Upper lobe of left lung (tissue), 6 donors: ENCODE measurements at regions not wholly inside any gene's neighbourhood (a gene's known extent, or its start where the extent isn't known, plus 50 kb on each side); places are given as distances from the start of the nearest gene placed in this dataset.

Experiments
- ATAC-seq, 2 donors: fragments of 200-7000 bp; cut with Tn5 transposase; one replicate each; pipeline ENCODE4 v1.9.1; 2022; ENCODE audit warnings: mild to moderate bottlenecking in 2 of 2, moderate library complexity in 2 of 2; ENCODE audit not compliant: low FRiP score in 2 of 2
- DNase-seq, 2 donors: peaks; one replicate each; pipeline ENCODE4 v3.0.0-alpha.2; 2019 to 2020
- H3K27ac ChIP-seq, 4 donors: fragments of 200-600 bp; sonication (generic); one replicate each; pipeline ENCODE4 v1.5.1; 2016 to 2019
- H3K27me3 ChIP-seq, 4 donors: fragments of 200-600 bp; sonication (generic); one replicate each; pipeline ENCODE4 v1.5.1; 2017 to 2019
- H3K36me3 ChIP-seq, 4 donors: fragments of 200-600 bp; sonication (generic); one replicate each; pipeline ENCODE4 v1.5.1; 2016 to 2019
- H3K4me1 ChIP-seq, 4 donors: fragments of 200-600 bp; sonication (generic); one replicate each; pipeline ENCODE4 v1.5.1; 2018 to 2019
- H3K4me3 ChIP-seq, 4 donors: fragments of 200-600 bp; sonication (generic); one replicate each; pipeline ENCODE4 v1.5.1; 2017 to 2019; ENCODE audit warnings: mild to moderate bottlenecking in 2 of 4, moderate library complexity in 1 of 4
- H3K9me3 ChIP-seq, 4 donors: fragments of 200-600 bp; sonication (generic); one replicate each; pipeline ENCODE4 v1.5.1; 2018 to 2019
- EP300 ChIP-seq, 4 donors: sonication (generic); formaldehyde crosslinking; IDR thresholded peaks; one replicate each; pipeline ENCODE4 v1.5.1; 2017; ENCODE audit warnings: antibody characterized with exemption in 4 of 4, control low read depth in 2 of 4
- POLR2A ChIP-seq, 4 donors: fragments of 450-650 bp; IDR thresholded peaks; one replicate each; pipeline ENCODE4 v1.5.1; 2016 to 2017; ENCODE audit warnings: antibody characterized with exemption in 4 of 4, mild to moderate bottlenecking in 2 of 4
- POLR2AphosphoS5 ChIP-seq, 2 donors: sonication (generic); formaldehyde crosslinking; IDR thresholded peaks; one replicate each; pipeline ENCODE4 v1.5.1; 2017; ENCODE audit warnings: antibody characterized with exemption in 2 of 2
- WGBS, 2 donors: methylation state at CpG; one replicate each; pipeline ENCODE4 v1.1.5; 2017 to 2018; 5-methylcytosine and 5-hydroxymethylcytosine counted together
- small RNA-seq, 4 donors: library from RNA; depleted of rRNA; stranded (forward); fragments of <200 nt; gene quantifications; one replicate each; pipeline ENCODE3, GENCODE V24; 2016
- TF ChIP-seq, protein P1 (sequence below), 6 experiments: fragments of 450-650 bp in 4 of 6; fragments of 200-600 bp in 2 of 6; sonication (generic) in 2 of 6; IDR thresholded peaks; one replicate each; pipeline ENCODE4 v1.5.1; 2016 to 2019; ENCODE audit warnings: antibody characterized with exemption in 6 of 6
- donor health status: DM: no; HTN: no; CAD: no; lungs with moderate emphysema.
- donor health status: DM: no; HTN: yes; CAD: no; lungs with severe emphysema.

DNA sequence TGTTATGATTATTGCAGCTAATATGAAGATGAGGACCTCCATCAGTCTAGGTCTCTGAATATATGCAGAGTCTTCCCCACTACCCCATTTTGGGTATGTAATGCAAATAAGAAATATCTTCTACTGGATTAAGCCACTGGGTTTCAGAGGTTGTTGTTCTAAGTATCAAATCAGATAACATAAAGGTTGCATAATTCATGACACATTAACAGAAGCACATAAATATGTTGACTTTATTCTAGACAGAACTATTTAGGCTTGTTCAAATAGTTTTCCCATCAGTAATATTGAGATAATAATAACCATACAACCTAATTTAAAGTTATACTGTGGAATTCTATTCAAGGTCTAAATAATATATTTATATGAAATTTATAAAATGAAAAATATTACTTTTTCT lies 157.1 kb downstream of the ETV1 start:
- Histone ChIP-seq H3K4me3 (no peak overlapping the region), H3K9me3 (no peaks in the 10 kb centered on the region), H3K27me3 (no peaks in the 10 kb centered on the region), H3K36me3 (no peaks in the 10 kb centered on the region), H3K4me1 (no peaks in the 10 kb centered on the region), H3K27ac (no peak overlapping the region)
- ATAC-seq (no peak), DNase-seq (no peak)
- TF ChIP-seq, protein P1, sequence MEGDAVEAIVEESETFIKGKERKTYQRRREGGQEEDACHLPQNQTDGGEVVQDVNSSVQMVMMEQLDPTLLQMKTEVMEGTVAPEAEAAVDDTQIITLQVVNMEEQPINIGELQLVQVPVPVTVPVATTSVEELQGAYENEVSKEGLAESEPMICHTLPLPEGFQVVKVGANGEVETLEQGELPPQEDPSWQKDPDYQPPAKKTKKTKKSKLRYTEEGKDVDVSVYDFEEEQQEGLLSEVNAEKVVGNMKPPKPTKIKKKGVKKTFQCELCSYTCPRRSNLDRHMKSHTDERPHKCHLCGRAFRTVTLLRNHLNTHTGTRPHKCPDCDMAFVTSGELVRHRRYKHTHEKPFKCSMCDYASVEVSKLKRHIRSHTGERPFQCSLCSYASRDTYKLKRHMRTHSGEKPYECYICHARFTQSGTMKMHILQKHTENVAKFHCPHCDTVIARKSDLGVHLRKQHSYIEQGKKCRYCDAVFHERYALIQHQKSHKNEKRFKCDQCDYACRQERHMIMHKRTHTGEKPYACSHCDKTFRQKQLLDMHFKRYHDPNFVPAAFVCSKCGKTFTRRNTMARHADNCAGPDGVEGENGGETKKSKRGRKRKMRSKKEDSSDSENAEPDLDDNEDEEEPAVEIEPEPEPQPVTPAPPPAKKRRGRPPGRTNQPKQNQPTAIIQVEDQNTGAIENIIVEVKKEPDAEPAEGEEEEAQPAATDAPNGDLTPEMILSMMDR (IDR thresholded peaks at IDR 0.05), result no peak
- TF ChIP-seq POLR2AphosphoS5 (IDR thresholded peaks at IDR 0.05), result no peak
- TF ChIP-seq EP300 (IDR thresholded peaks at IDR 0.05), result no peak
- no peak for TF ChIP-seq POLR2A (IDR thresholded peaks at IDR 0.05)

DNA sequence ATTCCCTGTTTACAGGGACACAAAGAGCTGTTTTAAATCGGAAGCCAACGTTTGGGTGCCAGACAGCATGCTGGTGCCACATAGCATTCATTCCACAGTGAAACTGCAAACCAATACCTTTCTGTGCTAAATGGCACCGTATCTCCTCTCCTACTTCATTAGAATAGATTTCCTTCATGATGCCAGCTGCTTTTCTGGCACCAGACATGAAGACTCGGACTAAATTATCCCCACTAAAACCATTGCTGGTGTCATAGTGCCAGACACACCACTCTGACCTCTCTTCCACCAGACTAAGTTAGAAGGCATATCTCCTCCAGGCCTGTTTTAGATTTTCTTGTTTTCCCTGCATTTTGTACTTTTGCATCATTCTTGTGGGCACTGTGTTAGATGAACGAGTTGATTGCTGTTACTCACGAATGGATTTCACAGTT lies 155.1 kb downstream of the ETV1 start:
- Histone ChIP-seq H3K4me1 (no peaks in the 10 kb centered on the region), H3K27ac (no peak overlapping the region), H3K9me3 (no peaks in the 10 kb centered on the region), H3K4me3 (no peak overlapping the region), H3K27me3 (no peaks in the 10 kb centered on the region), H3K36me3 (no peaks in the 10 kb centered on the region)
- no peak for ATAC-seq
- WGBS, 2 donors, result 64 to 67% methylated on average over 6 of the region's 6 CpGs
- DNase-seq, result no peak
- TF ChIP-seq POLR2A (IDR thresholded peaks at IDR 0.05), result no peak
- TF ChIP-seq EP300 (IDR thresholded peaks at IDR 0.05), result no peak
- no peak for TF ChIP-seq POLR2AphosphoS5 (IDR thresholded peaks at IDR 0.05)
- TF ChIP-seq, protein P1 (IDR thresholded peaks at IDR 0.05), result no peak

DNA sequence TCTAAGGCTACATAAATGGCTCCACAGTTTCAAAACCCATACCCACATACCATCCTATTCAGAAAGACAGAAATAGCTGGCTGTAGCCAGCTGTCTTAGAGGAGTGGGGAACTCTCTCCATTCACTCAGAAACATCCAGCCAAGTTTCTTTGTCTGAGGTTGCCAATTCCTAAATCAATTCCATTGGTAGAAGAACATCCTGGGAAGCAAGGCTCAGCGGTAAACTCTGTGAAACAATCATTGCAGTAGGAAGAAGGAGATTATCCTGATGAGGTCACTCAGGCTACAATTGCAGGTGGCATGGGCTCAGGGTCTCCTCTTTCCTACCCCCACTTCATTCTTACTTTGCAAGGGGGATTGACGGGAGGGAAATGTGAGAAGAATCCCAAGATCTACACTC lies 154.0 kb downstream of the ETV1 start:
- no peaks in the 10 kb centered on the region for H3K9me3 ChIP-seq
- TF ChIP-seq, protein P1 (IDR thresholded peaks at IDR 0.05), result no peak
- TF ChIP-seq POLR2AphosphoS5 (IDR thresholded peaks at IDR 0.05) (no peak), EP300 (IDR thresholded peaks at IDR 0.05) (no peak), POLR2A (IDR thresholded peaks at IDR 0.05) (no peak)
- WGBS, 2 donors, result 82 to 89% methylated on average over 2 of the region's 2 CpGs
- DNase-seq (no peak), ATAC-seq (no peak)
- H3K27ac ChIP-seq, result no peak overlapping the region
- no peaks in the 10 kb centered on the region for H3K27me3 ChIP-seq
- no peaks in the 10 kb centered on the region for H3K4me1 ChIP-seq
- no peak overlapping the region for H3K4me3 ChIP-seq
- no peaks in the 10 kb centered on the region for H3K36me3 ChIP-seq

DNA sequence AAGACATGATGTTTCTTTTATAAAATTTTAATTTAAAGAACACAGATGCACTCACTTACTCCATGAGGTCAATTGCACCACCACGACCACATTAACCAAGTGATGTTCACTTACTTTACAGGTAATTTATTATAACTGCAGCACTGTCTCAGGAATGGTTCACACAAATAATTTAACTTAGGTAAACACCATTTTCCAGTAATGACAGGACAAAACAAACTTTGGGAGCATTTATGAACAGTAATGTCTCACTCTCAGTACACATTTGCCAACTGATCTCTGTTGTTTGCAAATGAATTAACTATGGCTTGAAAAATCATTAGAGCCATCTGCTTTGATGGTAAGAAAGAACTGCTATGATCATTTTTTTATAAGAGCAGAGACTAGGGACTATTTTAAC lies 150.4 kb downstream of the ETV1 start:
- no peaks in the 10 kb centered on the region for H3K4me1 ChIP-seq
- H3K9me3 ChIP-seq, result no peaks in the 10 kb centered on the region
- H3K27me3 ChIP-seq, result no peaks in the 10 kb centered on the region
- ATAC-seq, result no peak
- no peak for TF ChIP-seq EP300 (IDR thresholded peaks at IDR 0.05)
- TF ChIP-seq, protein P1 (IDR thresholded peaks at IDR 0.05), result no peak
- no peak for TF ChIP-seq POLR2AphosphoS5 (IDR thresholded peaks at IDR 0.05)
- TF ChIP-seq POLR2A (IDR thresholded peaks at IDR 0.05), result no peak
- no peak overlapping the region for H3K4me3 ChIP-seq
- no peak overlapping the region for H3K27ac ChIP-seq
- 74 to 90% methylated on average over 1 of the region's 1 CpG for WGBS, 2 donors
- DNase-seq, result no peak
- no peaks in the 10 kb centered on the region for H3K36me3 ChIP-seq

Small RNA genes in the stretch of these regions (small RNA-seq; reads per million reads assigned to genes)
- gene RN7SKP228, result 0 to 0.14 (median 0) reads per million in 4 donors
